Kidney capillary endothelial cell (primary cell): ENCODE measurements at regions not wholly inside any gene's neighbourhood (a gene's known extent, or its start where the extent isn't known, plus 50 kb on each side); places are given as distances from the start of the nearest gene placed in this dataset.

Experiments used
- DNase-seq: peaks from one replicate; pipeline ENCODE4 v3.0.0-alpha.2; 2018; ENCODE audit warnings: low spot score

- no peak for DNase-seq
These were observed 62.7 kb upstream of the NT5C1B start for GRCh38 chr2:18651842-18652774.

- DNase-seq: no peak
These were observed 60.9 kb upstream of the NT5C1B start for GRCh38 chr2:18650221-18650620.

DNA sequence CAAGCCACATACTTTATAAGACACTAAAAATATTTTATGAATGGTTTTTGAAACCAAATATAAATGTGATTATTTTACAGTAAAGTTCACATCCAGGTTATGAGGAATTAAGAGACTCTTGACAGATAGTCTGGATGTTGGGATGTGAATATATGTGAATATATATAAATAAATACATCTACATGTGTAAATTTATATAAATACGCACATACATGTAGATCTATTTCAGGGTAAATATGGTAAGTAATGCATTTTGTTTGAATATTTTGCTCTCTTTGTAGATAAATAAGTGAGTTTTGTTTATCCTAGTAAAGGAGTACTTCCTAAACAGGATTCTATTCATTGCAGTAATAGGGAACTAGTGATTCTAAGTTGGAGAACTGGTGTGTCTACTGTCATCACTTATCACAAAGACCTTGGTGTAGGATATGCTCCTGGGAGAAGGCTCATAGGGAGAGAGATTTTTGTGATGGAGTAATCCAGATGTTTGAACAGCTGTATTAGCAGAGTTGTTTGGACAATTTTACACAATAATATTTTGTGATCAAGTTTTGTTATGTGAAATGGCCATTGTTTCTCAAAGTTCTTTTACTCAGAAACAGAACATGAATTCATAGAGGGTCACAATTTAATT, 60.2 kb upstream of the NT5C1B start:
- no peak for DNase-seq

DNA sequence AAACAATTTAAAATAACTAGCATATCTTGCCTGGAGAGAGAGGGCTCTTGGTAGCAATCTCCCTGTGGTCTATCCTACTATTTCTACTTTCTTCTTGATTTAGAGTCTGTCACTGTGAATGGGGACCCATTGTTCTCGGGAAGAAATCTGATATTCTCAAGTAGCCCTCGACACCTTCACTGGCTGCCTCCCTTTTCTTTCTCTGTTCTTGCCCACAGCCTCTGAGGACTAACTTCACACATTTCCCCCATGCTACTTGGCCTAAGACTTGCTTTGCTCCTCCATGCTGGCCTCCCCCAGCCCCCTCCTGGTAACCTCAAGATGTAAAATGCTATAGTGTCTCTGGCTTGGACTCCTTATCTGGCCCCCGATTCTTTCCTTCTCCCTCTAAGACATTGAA, 58.8 kb upstream of the NT5C1B start:
- DNase-seq: no peak

GRCh38 chr2:18647731-18648130, 58.4 kb upstream of the NT5C1B start:
- DNase-seq: no peak

- DNase-seq: no peak
These were observed 55.9 kb upstream of the NT5C1B start for GRCh38 chr2:18645315-18645714.

DNA sequence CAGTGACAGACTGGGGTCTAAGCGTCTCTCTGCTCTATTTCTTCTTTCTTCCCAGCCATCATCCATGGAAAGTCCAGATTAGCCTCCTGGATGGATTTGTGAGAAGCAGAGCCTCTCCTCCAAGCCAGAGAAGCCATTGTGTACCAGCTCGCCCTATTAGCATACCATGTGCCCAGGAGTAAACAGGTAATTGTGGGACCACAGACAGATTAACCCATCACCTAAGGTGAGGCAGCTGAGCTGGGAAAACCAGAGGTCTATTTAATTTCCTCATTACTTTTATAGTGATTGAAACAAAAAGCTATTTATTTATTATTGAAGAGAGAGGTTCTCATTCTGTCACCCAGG, 54.7 kb upstream of the NT5C1B start:
- DNase-seq: no peak

DNA sequence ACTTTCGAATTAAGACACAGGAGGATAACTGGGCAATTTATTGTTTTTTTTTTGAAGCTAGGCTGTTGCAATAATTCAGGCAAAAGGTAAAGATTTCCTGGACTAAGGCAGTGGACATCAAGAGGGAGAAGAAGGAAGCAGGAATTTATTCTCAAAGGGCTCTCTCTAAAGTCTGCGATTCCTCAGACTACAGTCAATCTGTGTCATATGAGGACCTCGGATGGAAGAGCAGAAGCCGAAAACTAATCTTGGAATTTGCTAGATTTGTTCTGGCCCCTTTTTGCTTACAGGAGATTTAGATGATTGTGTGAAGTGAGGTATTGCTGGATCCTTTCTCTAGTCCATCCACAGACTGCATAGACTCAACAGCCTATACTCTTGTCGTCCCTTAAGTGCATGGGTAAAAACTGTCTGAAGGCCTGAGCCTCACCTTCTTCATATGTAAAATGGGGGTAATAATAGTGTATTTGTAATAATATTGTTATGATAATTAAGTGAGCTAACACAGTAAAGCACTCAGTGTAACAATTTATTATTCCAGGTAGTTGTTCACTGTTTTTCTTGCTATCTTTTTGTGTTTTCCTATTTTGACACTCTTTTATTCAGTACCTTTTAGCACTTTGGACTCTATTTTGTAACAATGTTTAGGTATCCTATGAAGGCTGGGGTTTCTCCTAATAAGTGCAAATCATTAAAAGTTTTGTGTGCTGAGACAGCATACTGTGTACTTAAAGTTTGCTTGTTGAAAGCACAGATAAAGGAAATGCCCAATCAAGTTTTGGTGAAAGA, 54.2 kb upstream of the NT5C1B start:
- no peak for DNase-seq

GRCh38 chr2:18641823-18642222, 52.5 kb upstream of the NT5C1B start:
- no peak for DNase-seq

DNA sequence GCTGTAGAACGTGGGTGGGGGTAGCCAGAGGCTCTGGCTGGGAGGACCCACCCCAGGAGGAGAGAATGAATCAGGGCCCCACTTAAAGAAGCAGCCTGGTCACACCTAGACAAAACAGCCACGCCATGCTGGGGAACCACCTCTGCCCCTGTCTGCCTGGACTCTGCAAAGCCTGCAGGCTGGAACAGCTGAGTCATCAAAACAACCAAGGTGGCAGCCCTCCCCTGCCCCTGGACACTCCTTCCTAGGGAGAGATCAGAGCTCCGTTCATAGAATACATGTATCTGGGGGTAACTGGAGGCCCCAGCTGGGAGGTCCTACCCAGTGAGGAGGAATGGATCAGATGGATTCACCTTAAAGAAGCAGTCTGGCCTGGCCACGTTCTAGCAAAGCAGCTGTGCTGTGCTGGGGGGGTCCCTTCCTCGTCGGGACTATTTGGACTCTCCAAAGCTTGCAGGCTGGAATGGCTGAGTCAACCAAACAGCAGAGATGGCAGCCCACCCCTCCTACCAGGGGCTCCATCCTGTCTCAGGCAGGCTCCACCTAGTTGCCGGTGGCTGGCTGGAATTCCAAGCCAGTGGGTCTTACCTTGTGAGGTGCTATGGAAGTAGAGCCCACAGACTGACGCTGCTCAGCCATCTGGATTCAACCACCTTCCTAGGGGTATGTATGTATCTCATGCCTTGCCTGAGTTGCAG, 50.5 kb upstream of the NT5C1B start:
- no peak for DNase-seq
